GM12874 (cell line): ENCODE measurements at regions not wholly inside any gene's neighbourhood (a gene's known extent, or its start where the extent isn't known, plus 50 kb on each side); places are given as distances from the start of the nearest gene placed in this dataset.

ENCODE experiments used
- CTCF ChIP-seq: IDR thresholded peaks from 2 replicates; pipeline ENCODE4 v1.5.1; 2011; ENCODE audit warnings: low read depth, mild to moderate bottlenecking, control low read depth, low read length, moderate library complexity; ENCODE audit not compliant: insufficient read depth

- no peak for TF ChIP-seq CTCF
Observed at GRCh38 chr3:132084982-132085381, 50.2 kb upstream of the CPNE4 start.

GRCh38 chr3:132087356-132087755 lies 52.5 kb upstream of the CPNE4 start:
- TF ChIP-seq CTCF: no peak

GRCh38 chr3:132088291-132088690 lies 53.5 kb upstream of the CPNE4 start:
- no peak for TF ChIP-seq CTCF

GRCh38 chr3:132090921-132091320 lies 56.1 kb upstream of the CPNE4 start:
- TF ChIP-seq CTCF: no peak

GRCh38 chr3:132116601-132117000 lies 81.8 kb upstream of the CPNE4 start:
- TF ChIP-seq CTCF: no peak

GRCh38 chr3:132117642-132118041 lies 82.8 kb upstream of the CPNE4 start:
- TF ChIP-seq CTCF: no peak

GRCh38 chr3:132119531-132119930 lies 84.7 kb upstream of the CPNE4 start:
- TF ChIP-seq CTCF: no peak

GRCh38 chr3:132124096-132124495 lies 89.3 kb upstream of the CPNE4 start:
- no peak for TF ChIP-seq CTCF
